B cell (primary cell): ENCODE measurements at regions not wholly inside any gene's neighbourhood (a gene's known extent, or its start where the extent isn't known, plus 50 kb on each side); places are given as distances from the start of the nearest gene placed in this dataset.

Experiments used
- ATAC-seq: fragments of 200-7000 bp; cut with Tn5 transposase; one replicate; pipeline ENCODE4 v1.10.0; 2021; ENCODE audit warnings: low read depth, mild to moderate bottlenecking, moderate number of reproducible peaks, moderate library complexity
- CTCF ChIA-PET: fragments of 350-600 bp; sonication (Branson Sonifier 250); formaldehyde crosslinking; loops from one replicate; lab custom pipeline; 2021; ENCODE audit warnings: antibody characterized with exemption, inconsistent platforms; lab: Charles Lee
- POLR2A ChIA-PET: fragments of 350-600 bp; sonication (Branson Sonifier 250); formaldehyde crosslinking; loops from one replicate; lab custom pipeline; 2021; ENCODE audit warnings: antibody characterized with exemption; lab: Charles Lee
- DNase-seq: peaks from one replicate; pipeline ENCODE4 v3.0.0; 2013
- H2AFZ ChIP-seq: 2 replicates; pipeline ENCODE4 v1.6.1; 2012; ENCODE audit warnings: mild to moderate bottlenecking, low read depth, low read length; ENCODE audit not compliant: insufficient read depth, poor library complexity, severe bottlenecking
- H3K27ac ChIP-seq, 2 donors: 1 replicate in 1 of 2; 2 replicates in 1 of 2; pipeline ENCODE4 v1.5.1; 2012 to 2013; ENCODE audit warnings: low read length in 2 of 2, mild to moderate bottlenecking in 2 of 2, moderate library complexity in 1 of 2
- H3K27me3 ChIP-seq, 4 experiments: fragments of 200-600 bp in 1 of 4; sonication (generic) in 1 of 4; replicated peaks in 1 of 4; 1 replicate in 2 of 4; 2 replicates in 2 of 4; pipeline versions ENCODE4 v1.6.1 to v1.7.0; 2013 to 2016; ENCODE audit warnings: low read length in 3 of 4, mild to moderate bottlenecking in 2 of 4, mixed read lengths in 1 of 4, moderate library complexity in 1 of 4; ENCODE audit not compliant: insufficient read depth in 4 of 4, control insufficient read depth in 3 of 4; ENCODE audit errors: control extremely low read depth in 1 of 4
- H3K36me3 ChIP-seq, 2 experiments: replicated peaks in 1 of 2; 1 replicate in 1 of 2; 2 replicates in 1 of 2; pipeline versions ENCODE4 v1.6.1 to v1.7.1; 2013; ENCODE audit warnings: low read length in 1 of 2; ENCODE audit not compliant: insufficient read depth in 2 of 2, control insufficient read depth in 1 of 2; ENCODE audit errors: control extremely low read depth in 1 of 2, extremely low read depth in 1 of 2
- H3K4me1 ChIP-seq, 2 donors: fragments of 200-600 bp in 1 of 2; sonication (generic) in 1 of 2; 1 replicate in 1 of 2; 2 replicates in 1 of 2; pipeline versions ENCODE4 v1.5.1 to v1.6.1; 2013 to 2017; ENCODE audit warnings: low read length in 2 of 2; ENCODE audit not compliant: control insufficient read depth in 2 of 2, insufficient read depth in 2 of 2
- H3K4me2 ChIP-seq: replicated peaks from 2 replicates; pipeline ENCODE3; 2012; ENCODE audit warnings: mild to moderate bottlenecking, low read depth, low read length; ENCODE audit not compliant: poor library complexity, severe bottlenecking
- H3K4me3 ChIP-seq, 5 experiments: fragments of 200-600 bp in 1 of 5; sonication (generic) in 1 of 5; 1 replicate in 3 of 5; 2 replicates in 2 of 5; pipeline versions ENCODE4 v1.5.1 to v1.7.0; 2011 to 2016; ENCODE audit warnings: low read length in 4 of 5, mild to moderate bottlenecking in 4 of 5, low read depth in 2 of 5, control low read depth in 1 of 5, moderate library complexity in 1 of 5; ENCODE audit not compliant: insufficient read depth in 1 of 5; ENCODE audit errors: control extremely low read depth in 1 of 5, extremely low read depth in 1 of 5
- H3K79me2 ChIP-seq: fragments of 200-600 bp; sonication (generic); one replicate; pipeline ENCODE4 v1.6.0; 2016; ENCODE audit warnings: low read length; ENCODE audit not compliant: control insufficient read depth, insufficient read depth
- H3K9ac ChIP-seq: fragments of 200-600 bp; sonication (generic); 2 replicates; pipeline ENCODE4 v1.6.1; 2017; ENCODE audit warnings: mild to moderate bottlenecking, low read length, moderate library complexity
- H3K9me3 ChIP-seq, 3 donors: one replicate each; pipeline versions ENCODE4 v1.6.1 to v1.7.1; 2013; ENCODE audit warnings: low read length in 2 of 3; ENCODE audit not compliant: control insufficient read depth in 2 of 3, insufficient read depth in 1 of 3; ENCODE audit errors: control extremely low read depth in 1 of 3
- H4K20me1 ChIP-seq: 2 replicates; pipeline ENCODE4 v1.6.0; 2012; ENCODE audit warnings: mild to moderate bottlenecking, low read length; ENCODE audit not compliant: insufficient read depth, control insufficient read depth, poor library complexity, severe bottlenecking
- H3K27ac Mint-ChIP-seq: one replicate; pipeline ENCODE4 v1.8.0; 2021; ENCODE audit warnings: mixed read lengths
- H3K27me3 Mint-ChIP-seq: one replicate; pipeline ENCODE4 v1.8.0; 2021; ENCODE audit warnings: mixed read lengths
- H3K4me1 Mint-ChIP-seq: one replicate; pipeline ENCODE4 v1.8.0; 2021; ENCODE audit warnings: mixed read lengths
- H3K4me3 Mint-ChIP-seq: one replicate; pipeline ENCODE4 v1.8.0; 2021; ENCODE audit warnings: mixed read lengths
- H3K9me3 Mint-ChIP-seq: one replicate; pipeline ENCODE4 v1.8.0; 2022; ENCODE audit warnings: mixed read lengths; ENCODE audit not compliant: insufficient read depth
- EZH2 ChIP-seq: IDR thresholded peaks from 2 replicates; pipeline ENCODE4 v1.6.1; 2012; ENCODE audit warnings: borderline replicate concordance, low read depth, mild to moderate bottlenecking, moderate library complexity, low read length; ENCODE audit not compliant: insufficient read depth, poor library complexity, severe bottlenecking
- WGBS: methylation state at CpG from one replicate; pipeline ENCODE4 v1.1.5; 2013; ENCODE audit warnings: missing lambda C conversion rate; ENCODE audit not compliant: insufficient coverage; 5-methylcytosine and 5-hydroxymethylcytosine counted together
- intact Hi-C: fragments of 100-400 bp; cut with micrococcal nuclease; formaldehyde crosslinking; loops from one replicate; pipeline ENCODE4 v1.10.0; 2022
- TF ChIP-seq, protein P1 (sequence below): fragments of 200-600 bp; IDR thresholded peaks from one replicate; pipeline ENCODE4 v1.8.0; 2022; ENCODE audit warnings: antibody characterized with exemption, mild to moderate bottlenecking

- H3K9me3 Mint-ChIP-seq: no peaks in the 10 kb centered on the region
- H3K4me1 ChIP-seq: no peaks in the 10 kb centered on the region
- H3K27ac Mint-ChIP-seq: no peak overlapping the region
- no peak overlapping the region for H3K4me3 Mint-ChIP-seq
- WGBS: no CpG with 5 or more reads among the region's 1 CpG
- H3K9me3 ChIP-seq: peaks cover 0 to 5% (median 0%) of the 10 kb centered on the region in 3 donors
- H2AFZ ChIP-seq: no peak overlapping the region
- H4K20me1 ChIP-seq: no peaks in the 10 kb centered on the region
- ATAC-seq (no peak), DNase-seq (no peak)
- intact Hi-C loops: no loop called here
- no peaks in the 10 kb centered on the region for H3K4me1 Mint-ChIP-seq
- peaks cover 0 to 12% (median 6%) of the 10 kb centered on the region in 4 experiments for H3K27me3 ChIP-seq
- H3K27ac ChIP-seq: no peak overlapping the region
- no peak overlapping the region for H3K9ac ChIP-seq
- H3K4me3 ChIP-seq: no peak overlapping the region
- no peak overlapping the region for H3K4me2 ChIP-seq
- H3K36me3 ChIP-seq: no peaks in the 10 kb centered on the region
- TF ChIP-seq, protein P1, sequence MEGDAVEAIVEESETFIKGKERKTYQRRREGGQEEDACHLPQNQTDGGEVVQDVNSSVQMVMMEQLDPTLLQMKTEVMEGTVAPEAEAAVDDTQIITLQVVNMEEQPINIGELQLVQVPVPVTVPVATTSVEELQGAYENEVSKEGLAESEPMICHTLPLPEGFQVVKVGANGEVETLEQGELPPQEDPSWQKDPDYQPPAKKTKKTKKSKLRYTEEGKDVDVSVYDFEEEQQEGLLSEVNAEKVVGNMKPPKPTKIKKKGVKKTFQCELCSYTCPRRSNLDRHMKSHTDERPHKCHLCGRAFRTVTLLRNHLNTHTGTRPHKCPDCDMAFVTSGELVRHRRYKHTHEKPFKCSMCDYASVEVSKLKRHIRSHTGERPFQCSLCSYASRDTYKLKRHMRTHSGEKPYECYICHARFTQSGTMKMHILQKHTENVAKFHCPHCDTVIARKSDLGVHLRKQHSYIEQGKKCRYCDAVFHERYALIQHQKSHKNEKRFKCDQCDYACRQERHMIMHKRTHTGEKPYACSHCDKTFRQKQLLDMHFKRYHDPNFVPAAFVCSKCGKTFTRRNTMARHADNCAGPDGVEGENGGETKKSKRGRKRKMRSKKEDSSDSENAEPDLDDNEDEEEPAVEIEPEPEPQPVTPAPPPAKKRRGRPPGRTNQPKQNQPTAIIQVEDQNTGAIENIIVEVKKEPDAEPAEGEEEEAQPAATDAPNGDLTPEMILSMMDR: no peak
- TF ChIP-seq EZH2: no peak
- ChIA-PET CTCF (no interaction called here), POLR2A (no interaction called here)
- H3K79me2 ChIP-seq: no peaks in the 10 kb centered on the region
- H3K27me3 Mint-ChIP-seq: peaks cover 41% of the 10 kb centered on the region
Observed at GRCh38 chr2:173555833-173556232, 201.2 kb downstream of the CDCA7 start.

GRCh38 chr2:173556816-173557215, 202.1 kb downstream of the CDCA7 start:
- WGBS: 100% methylated on average over 4 of the region's 5 CpGs
- Histone ChIP-seq H3K9me3 (peaks cover 0 to 5% (median 0%) of the 10 kb centered on the region in 3 donors), H3K27me3 (peaks cover 0 to 12% (median 6%) of the 10 kb centered on the region in 4 experiments), H3K79me2 (no peaks in the 10 kb centered on the region), H3K4me1 (no peaks in the 10 kb centered on the region), H4K20me1 (no peaks in the 10 kb centered on the region), H3K36me3 (no peaks in the 10 kb centered on the region), H2AFZ (no peak overlapping the region), H3K9ac (no peak overlapping the region), H3K4me2 (no peak overlapping the region), H3K4me3 (no peak overlapping the region), H3K27ac (no peak overlapping the region)
- Mint-ChIP-seq H3K9me3 (no peaks in the 10 kb centered on the region), H3K4me3 (no peak overlapping the region), H3K27me3 (peaks cover 42% of the 10 kb centered on the region), H3K27ac (no peak overlapping the region), H3K4me1 (no peaks in the 10 kb centered on the region)
- ChIA-PET CTCF (interaction anchor here (0.7 kb wide), 1 partner anchor 361 kb away, joined by 3 read pairs; no protein-coding TSS in a partner anchor), POLR2A (no interaction called here)
- DNase-seq (no peak), ATAC-seq (no peak)
- TF ChIP-seq, protein P1: no peak
- TF ChIP-seq EZH2: no peak
- intact Hi-C loops: no loop called here
